Tibial nerve (tissue), 3 donors: ENCODE measurements at regions not wholly inside any gene's neighbourhood (a gene's known extent, or its start where the extent isn't known, plus 50 kb on each side); places are given as distances from the start of the nearest gene placed in this dataset.

Experiments used
- POLR2A ChIP-seq, 2 donors: fragments of 450-650 bp; IDR thresholded peaks; one replicate each; pipeline ENCODE4 v1.6.1; 2017; ENCODE audit warnings: antibody characterized with exemption in 2 of 2, mild to moderate bottlenecking in 2 of 2, moderate library complexity in 2 of 2
- TF ChIP-seq, protein P1 (sequence below), 5 experiments: fragments of 200-600 bp in 3 of 5; fragments of 450-650 bp in 2 of 5; sonication (generic) in 3 of 5; IDR thresholded peaks; one replicate each; pipeline ENCODE4 v1.5.1; 2016 to 2019; ENCODE audit warnings: antibody characterized with exemption in 5 of 5, mild to moderate bottlenecking in 3 of 5, moderate library complexity in 2 of 5

DNA sequence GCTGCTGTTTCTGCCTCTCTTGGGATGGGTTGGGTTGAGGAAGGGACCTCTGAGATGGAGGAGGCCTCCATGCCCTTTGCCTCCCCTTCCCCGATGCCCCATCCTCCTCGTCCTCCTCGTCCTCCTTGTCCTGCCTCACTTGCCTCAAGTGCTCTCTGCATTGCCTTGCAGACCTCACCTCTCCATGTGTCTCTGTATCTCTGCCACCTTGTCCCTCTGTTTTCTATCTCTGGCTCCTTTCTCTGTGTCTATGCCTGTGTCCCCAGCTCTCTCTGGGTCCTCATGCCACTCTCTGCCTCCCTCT lies 87.5 kb downstream of the MCFD2 start:
- TF ChIP-seq POLR2A (IDR thresholded peaks at IDR 0.05) = no peak
- TF ChIP-seq, protein P1, sequence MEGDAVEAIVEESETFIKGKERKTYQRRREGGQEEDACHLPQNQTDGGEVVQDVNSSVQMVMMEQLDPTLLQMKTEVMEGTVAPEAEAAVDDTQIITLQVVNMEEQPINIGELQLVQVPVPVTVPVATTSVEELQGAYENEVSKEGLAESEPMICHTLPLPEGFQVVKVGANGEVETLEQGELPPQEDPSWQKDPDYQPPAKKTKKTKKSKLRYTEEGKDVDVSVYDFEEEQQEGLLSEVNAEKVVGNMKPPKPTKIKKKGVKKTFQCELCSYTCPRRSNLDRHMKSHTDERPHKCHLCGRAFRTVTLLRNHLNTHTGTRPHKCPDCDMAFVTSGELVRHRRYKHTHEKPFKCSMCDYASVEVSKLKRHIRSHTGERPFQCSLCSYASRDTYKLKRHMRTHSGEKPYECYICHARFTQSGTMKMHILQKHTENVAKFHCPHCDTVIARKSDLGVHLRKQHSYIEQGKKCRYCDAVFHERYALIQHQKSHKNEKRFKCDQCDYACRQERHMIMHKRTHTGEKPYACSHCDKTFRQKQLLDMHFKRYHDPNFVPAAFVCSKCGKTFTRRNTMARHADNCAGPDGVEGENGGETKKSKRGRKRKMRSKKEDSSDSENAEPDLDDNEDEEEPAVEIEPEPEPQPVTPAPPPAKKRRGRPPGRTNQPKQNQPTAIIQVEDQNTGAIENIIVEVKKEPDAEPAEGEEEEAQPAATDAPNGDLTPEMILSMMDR (IDR thresholded peaks at IDR 0.05) = no peak
